ENCODE measurements at regions not wholly inside any gene's neighbourhood (a gene's known extent, or its start where the extent isn't known, plus 50 kb on each side); places are given as distances from the start of the nearest gene placed in this dataset.

- TF ChIP-seq POLR2A (IDR thresholded peaks at IDR 0.05; ENCODE audit: insufficient read depth in 1 of 2, low read depth in 2 of 2, low read length in 2 of 2): no peak
- no peak for TF ChIP-seq HMGXB4 (CRISPR knock-in tag; IDR thresholded peaks at IDR 0.05; ENCODE audit: borderline replicate concordance in 1 of 2, low read depth in 1 of 2)
- no peak for TF ChIP-seq ZNF619 (CRISPR knock-in tag; IDR thresholded peaks at IDR 0.05)
- TF ChIP-seq ZNF232 (CRISPR knock-in tag; IDR thresholded peaks at IDR 0.05; ENCODE audit: borderline replicate concordance): no peak
- no peak for TF ChIP-seq HDAC1 (CRISPR knock-in tag; IDR thresholded peaks at IDR 0.05)
Observed at GRCh38 chr6:145451029-145451428, 284.3 kb downstream of the EPM2A start.

All from HepG2 (cell line).